Natural killer cell (primary cell): ENCODE measurements at regions not wholly inside any gene's neighbourhood (a gene's known extent, or its start where the extent isn't known, plus 50 kb on each side); places are given as distances from the start of the nearest gene placed in this dataset.
A peak's percentile ranks its signal among the peaks of the same experiment; 100 is the strongest.

Experiments
- ATAC-seq, 3 donors: fragments of 150-1000 bp in 2 of 3; fragments of 200-7000 bp in 1 of 3; cut with Tn5 transposase; 1 replicate in 1 of 3; 2 replicates in 2 of 3; pipeline ENCODE4 v1.10.0; 2021; ENCODE audit warnings: mild to moderate bottlenecking in 2 of 3, moderate library complexity in 2 of 3
- DNase-seq, 2 donors: peaks; one replicate each; pipeline versions ENCODE4 v3.0.0 to v3.0.0-alpha.2; 2013 to 2021; ENCODE audit warnings: mixed read lengths in 1 of 2
- H3K27ac ChIP-seq: one replicate; pipeline ENCODE4 v1.5.1; 2013; ENCODE audit warnings: mild to moderate bottlenecking, low read length
- H3K27me3 ChIP-seq: one replicate; pipeline ENCODE4 v1.6.1; 2013; ENCODE audit warnings: low read length; ENCODE audit not compliant: control insufficient read depth, insufficient read depth
- H3K36me3 ChIP-seq: one replicate; pipeline ENCODE4 v1.6.1; 2013; ENCODE audit warnings: low read length; ENCODE audit not compliant: control insufficient read depth, insufficient read depth
- H3K4me1 ChIP-seq: one replicate; pipeline ENCODE4 v1.6.1; 2013; ENCODE audit warnings: low read length; ENCODE audit not compliant: control insufficient read depth, insufficient read depth
- H3K4me3 ChIP-seq: one replicate; pipeline ENCODE4 v1.5.1; 2013; ENCODE audit warnings: low read length
- H3K9me3 ChIP-seq: one replicate; pipeline ENCODE4 v1.6.1; 2013; ENCODE audit warnings: low read length; ENCODE audit not compliant: control insufficient read depth, insufficient read depth
- H3K27ac Mint-ChIP-seq, 2 donors: one replicate each; pipeline ENCODE4 v1.8.0; 2022; ENCODE audit warnings: mild to moderate bottlenecking in 2 of 2, mixed read lengths in 2 of 2, moderate library complexity in 1 of 2
- H3K27me3 Mint-ChIP-seq, 2 donors: one replicate each; pipeline ENCODE4 v1.8.0; 2022; ENCODE audit warnings: low read depth in 2 of 2, mixed read lengths in 2 of 2
- H3K36me3 Mint-ChIP-seq: one replicate; pipeline ENCODE4 v1.8.0; 2022; ENCODE audit warnings: mixed read lengths
- H3K4me1 Mint-ChIP-seq, 2 donors: one replicate each; pipeline ENCODE4 v1.8.0; 2022; ENCODE audit warnings: mixed read lengths in 2 of 2
- H3K4me3 Mint-ChIP-seq: one replicate; pipeline ENCODE4 v1.8.0; 2022; ENCODE audit warnings: mild to moderate bottlenecking, moderate library complexity, mixed read lengths
- H3K9me3 Mint-ChIP-seq, 2 donors: one replicate each; pipeline ENCODE4 v1.8.0; 2022; ENCODE audit warnings: mixed read lengths in 2 of 2
- CTCF ChIP-seq: fragments of 200-600 bp; IDR thresholded peaks from one replicate; pipeline ENCODE4 v1.8.0; 2022; ENCODE audit warnings: antibody characterized with exemption
- WGBS: methylation state at CpG from one replicate; pipeline ENCODE4 v1.1.7; 2013; ENCODE audit warnings: missing lambda C conversion rate; ENCODE audit not compliant: insufficient coverage; 5-methylcytosine and 5-hydroxymethylcytosine counted together
- intact Hi-C: fragments of 100-400 bp; cut with micrococcal nuclease; formaldehyde crosslinking; loops from one replicate; pipeline ENCODE4 v1.14.2; 2022

GRCh38 chr20:53829724-53830521 lies 236.3 kb upstream of the ZNF217 start:
- intact Hi-C loops: loop anchor here (10.0 kb wide), 1 partner anchor 45 kb away; no protein-coding TSS in a partner anchor
- ATAC-seq (peak; percentile 37 to 52 (median 45)), DNase-seq (peak in 1 of 2 donors; percentile 51)
- no peaks in the 10 kb centered on the region for H3K9me3 ChIP-seq
- H3K36me3 ChIP-seq: no peaks in the 10 kb centered on the region
- no peak for TF ChIP-seq CTCF
- H3K27ac Mint-ChIP-seq: peak overlapping the region; percentile 84 to 93
- WGBS: 3% methylated on average over 4 of the region's 5 CpGs
- H3K4me1 Mint-ChIP-seq: peaks cover 51 to 54% of the 10 kb centered on the region in 2 donors
- H3K27me3 Mint-ChIP-seq: no peaks in the 10 kb centered on the region
- no peaks in the 10 kb centered on the region for H3K9me3 Mint-ChIP-seq
- peak overlapping the region; percentile 6 for H3K4me3 ChIP-seq
- H3K36me3 Mint-ChIP-seq: no peaks in the 10 kb centered on the region
- H3K27ac ChIP-seq: peak overlapping the region; percentile 74
- peak overlapping the region; percentile 88 for H3K4me3 Mint-ChIP-seq
- peaks cover 30% of the 10 kb centered on the region for H3K4me1 ChIP-seq
- no peaks in the 10 kb centered on the region for H3K27me3 ChIP-seq

GRCh38 chr20:53829255-53829723 lies 235.7 kb upstream of the ZNF217 start:
- H3K4me1 ChIP-seq: peaks cover 23% of the 10 kb centered on the region
- DNase-seq: peak in 1 of 2 donors; percentile 47
- peak overlapping the region; percentile 21 for H3K4me3 ChIP-seq
- no peaks in the 10 kb centered on the region for H3K9me3 Mint-ChIP-seq
- H3K27me3 ChIP-seq: no peaks in the 10 kb centered on the region
- 7% methylated on average over 6 of the region's 8 CpGs for WGBS
- intact Hi-C loops: loop anchor here (10.0 kb wide), 1 partner anchor 46 kb away; no protein-coding TSS in a partner anchor
- H3K9me3 ChIP-seq: no peaks in the 10 kb centered on the region
- H3K4me1 Mint-ChIP-seq: peaks cover 48 to 50% of the 10 kb centered on the region in 2 donors
- no peaks in the 10 kb centered on the region for H3K36me3 Mint-ChIP-seq
- H3K36me3 ChIP-seq: no peaks in the 10 kb centered on the region
- H3K27ac ChIP-seq: peak overlapping the region; percentile 74
- peak overlapping the region; percentile 88 for H3K4me3 Mint-ChIP-seq
- peak; percentile 84 to 87 (median 84) for ATAC-seq
- no peak for TF ChIP-seq CTCF
- peak overlapping the region; percentile 84 to 93 for H3K27ac Mint-ChIP-seq
- H3K27me3 Mint-ChIP-seq: no peaks in the 10 kb centered on the region

GRCh38 chr20:53828682-53829254 lies 235.1 kb upstream of the ZNF217 start:
- H3K36me3 ChIP-seq: no peaks in the 10 kb centered on the region
- WGBS: 0% methylated on average over 2 of the region's 6 CpGs
- H3K27me3 ChIP-seq: no peaks in the 10 kb centered on the region
- no peaks in the 10 kb centered on the region for H3K36me3 Mint-ChIP-seq
- peak overlapping the region; percentile 84 to 93 for H3K27ac Mint-ChIP-seq
- peaks cover 43 to 45% of the 10 kb centered on the region in 2 donors for H3K4me1 Mint-ChIP-seq
- peak overlapping the region; percentile 88 for H3K4me3 Mint-ChIP-seq
- H3K4me1 ChIP-seq: peaks cover 18% of the 10 kb centered on the region
- DNase-seq (peak in 1 of 2 donors; percentile 40), ATAC-seq (peak in 2 of 3 donors; percentile 22 to 32)
- H3K27ac ChIP-seq: peak overlapping the region; percentile 74
- H3K27me3 Mint-ChIP-seq: no peaks in the 10 kb centered on the region
- no peak for TF ChIP-seq CTCF
- H3K9me3 Mint-ChIP-seq: no peaks in the 10 kb centered on the region
- intact Hi-C loops: loop anchor here (10.0 kb wide), 1 partner anchor 46 kb away; no protein-coding TSS in a partner anchor
- no peaks in the 10 kb centered on the region for H3K9me3 ChIP-seq
- H3K4me3 ChIP-seq: peak overlapping the region; percentile 21
